ENCODE measurements at regions not wholly inside any gene's neighbourhood (a gene's known extent, or its start where the extent isn't known, plus 50 kb on each side); places are given as distances from the start of the nearest gene placed in this dataset.

DNA sequence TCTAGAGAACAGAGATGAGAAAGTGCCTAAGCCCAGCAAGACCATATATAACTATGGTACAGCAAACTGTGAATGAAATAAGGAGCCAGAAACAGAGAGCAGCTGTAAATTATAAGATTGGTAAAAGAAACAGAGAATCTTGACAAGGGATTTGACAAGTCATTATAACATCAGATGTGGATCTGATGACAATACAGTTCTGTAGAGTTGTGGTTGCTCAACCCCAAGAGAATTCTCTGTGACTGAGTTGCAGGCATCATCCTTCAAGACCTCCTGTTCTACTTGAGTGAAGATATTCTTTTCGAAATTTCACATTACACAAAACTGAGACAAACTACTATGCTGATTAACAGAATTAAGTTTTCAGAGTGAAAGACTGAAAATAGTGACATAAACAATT lies 343.1 kb upstream of the SLC39A10 start:
- TF ChIP-seq CTCF (conservative IDR thresholded peaks at IDR 0.05; ENCODE audit: low read length), result no peak
- no peak for TF ChIP-seq EZH2phosphoT487 (IDR thresholded peaks at IDR 0.05; ENCODE audit: borderline replicate concordance)
